Ascending aorta (tissue), 2 donors: ENCODE measurements at regions not wholly inside any gene's neighbourhood (a gene's known extent, or its start where the extent isn't known, plus 50 kb on each side); places are given as distances from the start of the nearest gene placed in this dataset.

Experiments
- DNase-seq, 2 donors: peaks; one replicate each; pipeline ENCODE4 v3.0.0-alpha.2; 2019; ENCODE audit warnings: low spot score in 2 of 2
- H3K27ac ChIP-seq, 2 donors: fragments of 200-600 bp; sonication (generic); one replicate each; pipeline ENCODE4 v1.5.1; 2016 to 2017; ENCODE audit warnings: mild to moderate bottlenecking in 1 of 2
- H3K27me3 ChIP-seq: fragments of 200-600 bp; sonication (generic); one replicate; pipeline ENCODE4 v1.5.1; 2017
- H3K36me3 ChIP-seq, 2 donors: fragments of 200-600 bp; sonication (generic); one replicate each; pipeline ENCODE4 v1.5.1; 2016
- H3K4me1 ChIP-seq, 2 donors: fragments of 200-600 bp; sonication (generic); one replicate each; pipeline ENCODE4 v1.5.1; 2016 to 2017; ENCODE audit warnings: mild to moderate bottlenecking in 1 of 2
- H3K4me3 ChIP-seq, 2 donors: fragments of 200-600 bp; sonication (generic); one replicate each; pipeline ENCODE4 v1.5.1; 2016 to 2017; ENCODE audit warnings: mild to moderate bottlenecking in 1 of 2
- H3K9me3 ChIP-seq, 2 donors: fragments of 200-600 bp; sonication (generic); one replicate each; pipeline ENCODE4 v1.5.1; 2016
- intact Hi-C: fragments of 100-400 bp; cut with DNase I; formaldehyde crosslinking; loops from one replicate; pipeline ENCODE4 v1.15.1; 2023
- TF ChIP-seq, protein P1 (sequence below), 3 experiments: fragments of 200-600 bp in 2 of 3; fragments of 450-650 bp in 1 of 3; sonication (generic) in 2 of 3; IDR thresholded peaks; one replicate each; pipeline ENCODE4 v1.5.1; 2016 to 2019; ENCODE audit warnings: antibody characterized with exemption in 3 of 3, mild to moderate bottlenecking in 1 of 3, moderate library complexity in 1 of 3

DNA sequence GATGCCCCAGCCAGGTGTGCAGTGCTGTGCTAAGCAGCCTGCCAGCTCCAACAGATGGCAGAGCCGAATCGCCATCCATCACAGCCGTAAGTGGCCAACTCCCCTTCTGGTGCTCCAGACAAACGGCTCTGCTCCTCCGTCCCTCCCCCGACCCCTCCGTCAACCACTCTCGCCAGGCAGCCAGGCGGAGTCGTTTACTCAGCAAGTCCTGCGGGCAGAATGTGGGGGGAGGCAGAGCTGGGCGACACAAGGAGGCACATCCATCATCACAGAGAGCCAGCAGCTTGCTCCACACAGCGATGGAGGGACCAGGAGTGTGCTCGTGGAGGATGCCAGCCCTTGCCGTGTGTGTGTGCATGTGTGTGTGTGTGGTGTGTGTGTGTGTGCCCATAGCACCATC, 206.6 kb upstream of the GRIK3 start:
- Histone ChIP-seq H3K36me3 (no peaks in the 10 kb centered on the region), H3K27me3 (no peaks in the 10 kb centered on the region), H3K27ac (no peak overlapping the region), H3K4me3 (no peak overlapping the region), H3K4me1 (no peaks in the 10 kb centered on the region), H3K9me3 (no peaks in the 10 kb centered on the region)
- TF ChIP-seq, protein P1, sequence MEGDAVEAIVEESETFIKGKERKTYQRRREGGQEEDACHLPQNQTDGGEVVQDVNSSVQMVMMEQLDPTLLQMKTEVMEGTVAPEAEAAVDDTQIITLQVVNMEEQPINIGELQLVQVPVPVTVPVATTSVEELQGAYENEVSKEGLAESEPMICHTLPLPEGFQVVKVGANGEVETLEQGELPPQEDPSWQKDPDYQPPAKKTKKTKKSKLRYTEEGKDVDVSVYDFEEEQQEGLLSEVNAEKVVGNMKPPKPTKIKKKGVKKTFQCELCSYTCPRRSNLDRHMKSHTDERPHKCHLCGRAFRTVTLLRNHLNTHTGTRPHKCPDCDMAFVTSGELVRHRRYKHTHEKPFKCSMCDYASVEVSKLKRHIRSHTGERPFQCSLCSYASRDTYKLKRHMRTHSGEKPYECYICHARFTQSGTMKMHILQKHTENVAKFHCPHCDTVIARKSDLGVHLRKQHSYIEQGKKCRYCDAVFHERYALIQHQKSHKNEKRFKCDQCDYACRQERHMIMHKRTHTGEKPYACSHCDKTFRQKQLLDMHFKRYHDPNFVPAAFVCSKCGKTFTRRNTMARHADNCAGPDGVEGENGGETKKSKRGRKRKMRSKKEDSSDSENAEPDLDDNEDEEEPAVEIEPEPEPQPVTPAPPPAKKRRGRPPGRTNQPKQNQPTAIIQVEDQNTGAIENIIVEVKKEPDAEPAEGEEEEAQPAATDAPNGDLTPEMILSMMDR (IDR thresholded peaks at IDR 0.05) = no peak
- intact Hi-C loops = no loop called here
- DNase-seq = no peak

DNA sequence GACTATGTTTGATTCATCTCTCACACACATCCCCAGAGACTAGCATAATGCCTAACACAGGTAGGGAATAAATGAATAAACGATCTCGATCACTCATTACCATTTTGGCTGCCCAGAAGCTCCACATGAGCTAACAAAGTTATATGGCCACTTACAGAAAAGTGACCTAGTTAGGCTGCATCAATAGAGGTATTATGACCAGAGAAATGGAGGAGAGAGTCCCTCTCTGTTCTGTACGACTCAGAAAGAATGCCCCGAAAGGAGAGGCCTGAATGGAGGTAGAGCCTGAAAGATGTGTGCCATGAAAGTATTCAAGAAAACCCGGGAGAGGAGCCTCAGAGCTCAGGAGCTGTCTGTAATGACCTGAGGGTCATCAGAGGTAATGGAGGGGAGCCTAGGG, 208.2 kb upstream of the GRIK3 start:
- Histone ChIP-seq H3K4me3 (no peak overlapping the region), H3K9me3 (no peaks in the 10 kb centered on the region), H3K27ac (no peak overlapping the region), H3K36me3 (no peaks in the 10 kb centered on the region), H3K4me1 (no peaks in the 10 kb centered on the region), H3K27me3 (no peaks in the 10 kb centered on the region)
- TF ChIP-seq, protein P1 (IDR thresholded peaks at IDR 0.05) = no peak
- DNase-seq = no peak
- intact Hi-C loops = no loop called here

- no peaks in the 10 kb centered on the region for H3K36me3 ChIP-seq
- H3K27me3 ChIP-seq = no peaks in the 10 kb centered on the region
- TF ChIP-seq, protein P1 (IDR thresholded peaks at IDR 0.05) = no peak
- H3K27ac ChIP-seq = no peak overlapping the region
- DNase-seq = no peak
- H3K4me3 ChIP-seq = no peak overlapping the region
- H3K9me3 ChIP-seq = no peaks in the 10 kb centered on the region
- intact Hi-C loops = no loop called here
- H3K4me1 ChIP-seq = no peaks in the 10 kb centered on the region
Measured at GRCh38 chr1:37243368-37244082, 209.2 kb upstream of the GRIK3 start.

DNA sequence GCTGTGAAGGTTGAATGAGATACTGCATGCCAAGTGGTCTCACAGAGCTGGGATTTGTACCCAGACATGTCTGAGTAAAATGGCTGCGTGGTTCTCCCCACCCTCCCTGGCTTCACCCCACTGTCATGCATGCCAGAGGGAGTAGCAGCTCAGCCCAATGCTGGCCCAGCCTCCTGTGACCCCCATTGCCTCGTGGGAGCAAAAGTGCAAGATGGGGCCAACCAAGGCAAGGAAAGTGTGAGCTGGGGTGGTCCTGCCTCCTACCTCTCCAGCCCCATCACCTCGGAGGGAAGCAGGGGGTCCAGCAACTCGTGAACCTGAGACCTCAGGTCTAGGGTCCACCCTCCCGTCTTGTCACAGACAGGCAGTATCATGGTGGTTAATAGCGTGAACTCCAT, 209.8 kb upstream of the GRIK3 start:
- no peaks in the 10 kb centered on the region for H3K36me3 ChIP-seq
- intact Hi-C loops = no loop called here
- DNase-seq = no peak
- H3K9me3 ChIP-seq = no peaks in the 10 kb centered on the region
- H3K27ac ChIP-seq = no peak overlapping the region
- no peaks in the 10 kb centered on the region for H3K4me1 ChIP-seq
- no peak overlapping the region for H3K4me3 ChIP-seq
- no peaks in the 10 kb centered on the region for H3K27me3 ChIP-seq
- TF ChIP-seq, protein P1 (IDR thresholded peaks at IDR 0.05) = no peak

DNA sequence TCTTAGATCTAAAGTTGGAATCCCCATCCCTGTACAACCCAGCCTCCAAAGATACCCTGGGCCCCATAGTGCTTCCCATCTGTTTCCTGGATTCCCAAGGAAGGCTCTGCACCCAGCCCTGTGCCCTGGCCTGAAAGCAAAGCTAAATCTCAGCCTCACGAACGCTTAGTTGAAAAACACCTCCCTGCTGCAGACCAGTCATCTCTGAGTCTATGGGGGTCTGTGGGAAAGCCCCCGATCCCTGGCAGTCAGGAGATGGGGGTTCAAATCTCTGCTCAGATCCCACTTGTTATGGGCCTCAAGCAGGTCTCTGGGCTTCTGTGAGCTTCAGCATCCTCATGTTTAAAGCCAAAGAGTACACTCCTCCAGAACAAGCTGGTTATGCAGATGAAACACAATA, 210.5 kb upstream of the GRIK3 start:
- no peak for DNase-seq
- Histone ChIP-seq H3K4me1 (no peaks in the 10 kb centered on the region), H3K27me3 (no peaks in the 10 kb centered on the region)

More for the DNA sequence above, 210.5 kb upstream of the GRIK3 start:
- Histone ChIP-seq H3K36me3 (no peaks in the 10 kb centered on the region), H3K4me3 (no peak overlapping the region), H3K9me3 (no peaks in the 10 kb centered on the region), H3K27ac (no peak overlapping the region)
- TF ChIP-seq, protein P1 (IDR thresholded peaks at IDR 0.05) = no peak
- intact Hi-C loops = no loop called here
